SKM-1 treated with dmso at 0.1 percent for 144 hours (cell line): ENCODE measurements at regions not wholly inside any gene's neighbourhood (a gene's known extent, or its start where the extent isn't known, plus 50 kb on each side); places are given as distances from the start of the nearest gene placed in this dataset.
"Not testable (repeated sequence)": the region's sequence is repeated elsewhere in the genome, so short reads cannot be mapped to it uniquely, and the experiment has no call there.

Experiments used
- DNase-seq: peaks from one replicate; lab custom pipeline; 2025; ENCODE audit not compliant: unreplicated experiment; lab: John Stamatoyannopoulos, UW

DNA sequence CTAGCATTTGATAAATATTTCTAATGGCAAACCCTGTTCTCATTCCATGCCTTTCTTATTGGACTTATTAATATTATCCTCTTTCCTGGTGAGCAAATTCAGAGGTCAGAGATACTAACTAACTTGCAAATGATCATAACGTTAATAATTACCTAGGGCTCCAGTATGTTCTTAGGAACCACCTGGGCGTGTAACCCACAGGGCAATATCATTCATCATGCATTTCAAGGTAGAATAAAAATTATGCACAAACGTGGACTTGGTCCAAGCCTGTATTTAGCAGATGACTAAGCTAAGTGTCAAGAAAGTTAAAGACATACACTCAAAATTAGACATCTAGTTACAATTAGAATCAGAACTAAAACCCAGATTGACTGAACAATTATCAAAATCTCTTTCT, 850.1 kb downstream of the TRIML1 start:
- no peak for DNase-seq

- DNase-seq, result no peak
Measured at GRCh38 chr4:188992706-188993105, 853.5 kb downstream of the TRIML1 start.

GRCh38 chr4:188993871-188994270, 854.6 kb downstream of the TRIML1 start:
- no peak for DNase-seq

GRCh38 chr4:189001283-189001970, 862.2 kb downstream of the TRIML1 start:
- DNase-seq, result no peak

DNA sequence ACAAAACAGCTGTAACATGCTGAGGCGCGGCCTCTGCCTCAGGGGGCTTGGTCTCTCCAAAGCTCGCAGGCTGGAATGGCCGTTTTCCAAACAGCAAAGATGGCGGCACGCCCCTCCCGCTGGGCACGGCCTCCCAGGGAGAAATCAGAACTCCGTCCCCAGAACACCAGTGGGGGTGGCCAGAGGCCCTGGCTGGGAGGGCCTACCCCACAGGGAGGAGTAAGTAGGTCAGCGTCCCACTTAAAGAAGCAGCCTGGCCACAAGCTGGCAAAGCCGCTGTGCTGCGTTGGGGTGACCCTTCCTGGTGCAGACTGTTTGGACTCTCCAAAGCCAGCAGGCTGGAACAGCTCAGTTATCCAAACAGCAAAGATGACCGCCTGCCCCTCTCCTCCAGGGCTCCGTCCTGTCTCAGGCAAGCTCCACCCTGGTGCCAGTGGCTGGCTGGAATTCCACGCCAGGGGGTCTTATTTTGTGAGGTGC, 862.8 kb downstream of the TRIML1 start:
- no peak for DNase-seq

GRCh38 chr4:189002475-189002874, 863.2 kb downstream of the TRIML1 start:
- no peak for DNase-seq

GRCh38 chr4:189010452-189011217, 871.4 kb downstream of the TRIML1 start:
- not testable (repeated sequence) for DNase-seq

DNA sequence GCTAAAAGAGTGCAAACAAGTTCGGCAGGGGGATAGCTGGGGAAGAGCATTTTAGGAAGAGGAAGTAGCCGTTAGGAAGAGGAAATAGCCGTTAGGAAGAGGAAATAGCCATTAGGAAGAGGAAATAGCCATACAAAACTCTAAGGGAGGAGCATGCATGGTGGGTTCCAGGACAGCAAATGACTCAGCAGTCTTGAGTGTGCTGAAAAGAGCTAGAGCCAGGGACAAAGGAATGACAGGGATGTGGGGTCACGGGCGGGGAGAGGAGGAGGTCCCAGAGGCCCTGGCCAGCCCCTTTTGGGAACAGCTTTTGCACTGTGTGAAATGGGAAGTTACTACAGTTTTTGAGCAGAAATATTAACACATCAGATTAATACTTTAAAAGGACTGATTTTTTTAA, 882.6 kb downstream of the TRIML1 start:
- peak; percentile 30 for DNase-seq

DNA sequence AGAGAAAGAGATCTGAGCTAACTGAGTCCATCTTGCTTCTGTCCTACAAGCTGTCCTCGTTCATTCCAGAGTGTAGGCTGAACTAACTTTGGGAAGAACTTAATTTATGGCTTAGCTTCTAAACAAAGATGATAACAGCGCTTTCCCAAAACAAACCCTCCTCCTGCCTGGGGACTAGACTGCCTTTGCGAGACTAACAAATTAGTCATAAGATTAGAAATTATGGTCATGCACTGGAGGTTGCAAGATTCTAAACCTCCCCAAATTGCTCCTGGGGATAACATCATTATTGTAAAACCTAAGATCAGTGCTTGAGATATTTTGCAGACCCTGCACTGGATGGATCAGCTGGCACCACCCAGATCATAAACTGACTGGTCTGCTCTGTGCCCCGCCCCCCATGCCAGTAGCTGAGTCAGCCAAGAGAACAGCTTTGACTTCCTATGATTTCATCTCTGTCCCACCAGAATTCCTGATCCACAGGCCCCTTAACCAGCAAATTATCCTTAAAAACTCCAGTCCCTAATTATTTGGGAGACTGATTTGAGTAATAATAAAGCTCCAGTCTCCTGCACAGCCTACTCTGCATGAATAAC, 883.3 kb downstream of the TRIML1 start:
- no peak for DNase-seq

DNA sequence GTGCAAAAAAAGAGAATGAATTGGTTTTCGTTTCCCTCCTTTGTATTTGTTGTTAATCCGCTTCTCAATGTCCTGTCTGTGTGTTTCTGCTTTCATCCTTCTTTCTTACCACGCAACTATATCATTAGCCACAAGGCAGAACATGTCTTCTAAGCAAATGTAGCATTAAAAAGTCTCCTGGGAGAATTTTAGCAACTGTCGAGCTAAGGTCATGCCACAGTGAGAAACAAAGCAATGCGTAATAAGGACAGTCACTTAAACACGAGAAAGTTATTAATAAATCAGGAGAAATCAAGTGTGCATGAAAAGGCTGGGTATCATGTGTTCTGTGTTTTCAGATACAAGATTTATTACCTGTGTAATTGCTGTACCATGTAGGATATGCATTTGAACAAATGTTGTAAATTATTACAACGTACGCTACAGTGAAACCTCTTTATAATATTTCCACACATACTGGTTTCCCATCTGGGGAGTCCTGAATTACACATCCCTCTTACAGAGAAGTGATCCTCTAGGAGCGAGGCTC, 890.8 kb downstream of the TRIML1 start:
- DNase-seq, result no peak

DNA sequence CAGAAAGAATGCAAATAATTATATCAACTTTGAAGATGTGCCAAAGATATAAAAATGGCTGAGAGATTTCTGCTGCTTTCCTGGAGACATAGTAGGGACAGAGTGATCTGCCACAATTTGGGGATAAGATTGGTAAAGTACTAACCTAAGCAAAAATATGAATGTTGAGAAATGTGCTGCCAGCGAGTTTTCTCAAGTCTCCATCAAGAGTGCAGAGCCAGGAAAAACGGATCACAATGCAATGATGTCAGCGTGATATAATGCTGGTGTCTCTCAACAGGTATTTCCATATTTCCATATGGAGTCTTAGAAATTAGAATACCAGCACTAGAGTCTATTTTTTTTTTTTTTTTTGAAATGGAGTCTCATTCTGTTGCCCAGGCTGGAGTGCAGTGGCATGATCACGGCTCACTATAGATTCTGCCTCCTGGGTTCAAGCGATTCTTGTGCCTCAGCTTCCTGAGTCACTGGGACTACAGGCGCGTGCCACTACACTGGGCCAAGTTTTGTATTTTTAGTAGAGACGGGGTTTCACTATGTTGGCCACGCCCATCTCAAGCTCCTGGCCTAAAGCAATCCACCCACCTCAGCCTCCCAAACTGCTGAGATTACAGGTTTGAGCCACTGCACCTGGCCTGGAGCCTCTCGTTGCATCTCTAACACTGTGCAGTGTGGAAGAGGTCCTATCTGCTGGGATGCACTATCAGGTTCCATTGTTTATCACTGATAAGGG, 893.5 kb downstream of the TRIML1 start:
- DNase-seq, result no peak

- DNase-seq, result no peak
Measured at GRCh38 chr4:189033801-189034347, 894.6 kb downstream of the TRIML1 start.

GRCh38 chr4:189035091-189035490, 895.9 kb downstream of the TRIML1 start:
- no peak for DNase-seq

DNA sequence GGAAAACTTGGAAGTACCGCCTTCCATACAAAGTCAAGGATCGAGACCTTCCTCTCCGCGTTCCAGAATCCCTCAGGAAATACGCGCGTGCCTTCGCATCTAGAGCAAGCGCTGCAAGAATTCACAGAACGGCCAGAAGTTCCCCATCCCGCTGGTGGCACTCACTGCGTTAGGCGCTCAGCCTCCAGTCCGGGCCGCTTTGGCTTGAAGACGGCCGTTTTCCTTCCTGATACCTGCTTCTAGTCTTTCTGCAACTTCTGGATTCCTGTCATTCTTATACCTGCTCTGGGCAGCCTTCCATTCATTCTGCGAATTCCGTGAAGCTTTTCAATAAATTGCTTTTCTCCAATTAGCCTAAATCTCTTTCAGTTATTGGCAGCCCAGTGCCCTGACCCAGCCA, 896.4 kb downstream of the TRIML1 start:
- DNase-seq, result no peak

DNA sequence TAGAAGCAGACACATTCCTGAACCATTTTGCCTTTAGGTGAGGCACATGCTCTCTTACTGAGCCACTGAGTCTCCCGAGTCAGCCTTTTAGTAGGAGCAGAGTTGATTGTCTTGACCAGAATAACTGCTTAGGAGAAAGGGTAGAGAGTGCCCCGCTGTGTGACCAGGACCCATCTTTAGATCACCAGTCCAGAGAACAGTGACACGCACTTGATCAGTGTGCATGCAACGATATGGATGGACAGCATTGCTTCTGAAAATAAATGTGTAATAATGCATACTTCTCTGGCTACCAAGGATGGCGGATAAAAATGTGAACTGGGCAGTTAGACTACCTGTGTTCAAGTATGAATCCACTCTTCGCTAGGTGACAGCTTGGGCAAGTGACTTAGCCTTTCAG, 897.7 kb downstream of the TRIML1 start:
- DNase-seq, result no peak

- no peak for DNase-seq
Measured at GRCh38 chr4:189046642-189047041, 894.0 kb upstream of the FRG1 start.

GRCh38 chr4:189048119-189048518, 892.6 kb upstream of the FRG1 start:
- DNase-seq, result no peak

GRCh38 chr4:189049682-189050081, 891.0 kb upstream of the FRG1 start:
- DNase-seq, result no peak

GRCh38 chr4:189050643-189051042, 890.0 kb upstream of the FRG1 start:
- DNase-seq, result no peak

- DNase-seq, result no peak
Measured at GRCh38 chr4:189053621-189054020, 887.1 kb upstream of the FRG1 start.

DNA sequence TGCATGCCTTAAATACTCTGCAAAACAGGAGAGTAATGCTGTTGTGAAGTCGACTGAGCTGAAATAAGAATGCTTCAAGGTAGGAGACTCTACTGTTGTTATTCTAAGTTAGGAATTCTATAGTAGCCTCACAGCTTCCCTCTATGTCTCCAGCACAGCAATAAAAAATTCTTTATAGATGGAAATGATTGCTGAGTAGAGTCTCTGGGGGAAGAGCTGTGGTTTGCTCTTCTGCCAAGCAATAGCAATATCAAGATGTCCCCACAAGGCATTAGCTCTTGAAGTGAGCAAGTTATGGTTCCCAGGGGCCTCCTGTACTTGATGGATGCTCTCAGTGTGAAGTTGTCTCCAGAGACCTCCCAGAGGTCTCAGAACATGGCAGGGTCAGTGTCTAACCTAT, 880.6 kb upstream of the FRG1 start:
- no peak for DNase-seq
